PFSK-1 (cell line): ENCODE measurements at regions not wholly inside any gene's neighbourhood (a gene's known extent, or its start where the extent isn't known, plus 50 kb on each side); places are given as distances from the start of the nearest gene placed in this dataset.

Source experiments
- FOXP2 ChIP-seq: optimal IDR thresholded peaks from 2 replicates; pipeline ENCODE3; 2011; ENCODE audit warnings: borderline replicate concordance, control low read depth, inconsistent platforms; ENCODE audit not compliant: insufficient read depth; ENCODE audit errors: extremely low read length, extremely low read depth
- POLR2AphosphoS5 ChIP-seq: IDR thresholded peaks from 2 replicates; pipeline ENCODE4 v1.6.1; 2012; ENCODE audit warnings: low read depth, mild to moderate bottlenecking, control low read depth, low read length, moderate library complexity
- SIN3A ChIP-seq: IDR thresholded peaks from 2 replicates; pipeline ENCODE4 v1.6.1; 2012; ENCODE audit warnings: mild to moderate bottlenecking, low read length, moderate library complexity, borderline replicate concordance; ENCODE audit not compliant: insufficient read depth
- TAF1 ChIP-seq: IDR thresholded peaks from 2 replicates; pipeline ENCODE4 v1.6.1; 2012; ENCODE audit warnings: low read length, control low read depth, borderline replicate concordance; ENCODE audit not compliant: insufficient read depth
- TF ChIP-seq, protein P1 (sequence below), 2 experiments: IDR thresholded peaks; 2 replicates each; pipeline versions ENCODE4 v1.6.1 to v1.8.0; 2011 to 2012; ENCODE audit warnings: low read depth in 2 of 2, low read length in 2 of 2, control low read depth in 1 of 2, inconsistent platforms in 1 of 2, mild to moderate bottlenecking in 1 of 2, moderate library complexity in 1 of 2; ENCODE audit not compliant: insufficient read depth in 1 of 2

DNA sequence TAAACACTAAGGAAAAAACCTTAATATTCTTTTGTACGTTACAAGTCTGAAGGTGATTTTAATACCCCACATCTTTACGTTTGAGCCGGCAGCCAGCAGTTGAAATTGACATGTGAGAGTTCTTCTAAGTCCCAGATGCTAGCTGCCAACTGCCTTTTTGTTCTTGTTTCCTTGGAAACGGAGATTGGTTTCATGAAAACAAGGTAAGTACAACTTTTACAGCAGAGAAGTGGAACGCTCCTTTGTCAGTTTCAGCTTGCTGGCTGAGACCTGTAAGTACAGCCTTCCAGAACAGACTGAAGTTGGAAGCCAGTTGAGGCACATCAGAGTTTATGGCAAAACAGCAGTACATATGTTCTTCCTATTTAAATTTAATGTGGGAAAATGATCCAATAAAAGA, 1018.4 kb upstream of the ARRDC3 start:
- no peak for TF ChIP-seq SIN3A
- TF ChIP-seq POLR2AphosphoS5, result no peak
- no peak for TF ChIP-seq TAF1
- TF ChIP-seq, protein P1, sequence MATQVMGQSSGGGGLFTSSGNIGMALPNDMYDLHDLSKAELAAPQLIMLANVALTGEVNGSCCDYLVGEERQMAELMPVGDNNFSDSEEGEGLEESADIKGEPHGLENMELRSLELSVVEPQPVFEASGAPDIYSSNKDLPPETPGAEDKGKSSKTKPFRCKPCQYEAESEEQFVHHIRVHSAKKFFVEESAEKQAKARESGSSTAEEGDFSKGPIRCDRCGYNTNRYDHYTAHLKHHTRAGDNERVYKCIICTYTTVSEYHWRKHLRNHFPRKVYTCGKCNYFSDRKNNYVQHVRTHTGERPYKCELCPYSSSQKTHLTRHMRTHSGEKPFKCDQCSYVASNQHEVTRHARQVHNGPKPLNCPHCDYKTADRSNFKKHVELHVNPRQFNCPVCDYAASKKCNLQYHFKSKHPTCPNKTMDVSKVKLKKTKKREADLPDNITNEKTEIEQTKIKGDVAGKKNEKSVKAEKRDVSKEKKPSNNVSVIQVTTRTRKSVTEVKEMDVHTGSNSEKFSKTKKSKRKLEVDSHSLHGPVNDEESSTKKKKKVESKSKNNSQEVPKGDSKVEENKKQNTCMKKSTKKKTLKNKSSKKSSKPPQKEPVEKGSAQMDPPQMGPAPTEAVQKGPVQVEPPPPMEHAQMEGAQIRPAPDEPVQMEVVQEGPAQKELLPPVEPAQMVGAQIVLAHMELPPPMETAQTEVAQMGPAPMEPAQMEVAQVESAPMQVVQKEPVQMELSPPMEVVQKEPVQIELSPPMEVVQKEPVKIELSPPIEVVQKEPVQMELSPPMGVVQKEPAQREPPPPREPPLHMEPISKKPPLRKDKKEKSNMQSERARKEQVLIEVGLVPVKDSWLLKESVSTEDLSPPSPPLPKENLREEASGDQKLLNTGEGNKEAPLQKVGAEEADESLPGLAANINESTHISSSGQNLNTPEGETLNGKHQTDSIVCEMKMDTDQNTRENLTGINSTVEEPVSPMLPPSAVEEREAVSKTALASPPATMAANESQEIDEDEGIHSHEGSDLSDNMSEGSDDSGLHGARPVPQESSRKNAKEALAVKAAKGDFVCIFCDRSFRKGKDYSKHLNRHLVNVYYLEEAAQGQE (IDR thresholded peaks at IDR 0.05; ENCODE audit: insufficient read depth in 1 of 2, low read depth in 2 of 2, low read length in 2 of 2), result no peak
- no peak for TF ChIP-seq FOXP2
